Pulmonary artery endothelial cell (primary cell): ENCODE measurements at regions not wholly inside any gene's neighbourhood (a gene's known extent, or its start where the extent isn't known, plus 50 kb on each side); places are given as distances from the start of the nearest gene placed in this dataset.
"Not testable (repeated sequence)": the region's sequence is repeated elsewhere in the genome, so short reads cannot be mapped to it uniquely, and the experiment has no call there.

Experiments
- DNase-seq: peaks from one replicate; pipeline ENCODE4 v3.0.0-alpha.2; 2011; ENCODE audit warnings: low read depth, low spot score

- DNase-seq, result no peak
Observed at GRCh38 chr2:48187503-48187902, 127.0 kb upstream of the FOXN2 start.

GRCh38 chr2:48189552-48190228, 124.8 kb upstream of the FOXN2 start:
- DNase-seq, result no peak

- DNase-seq, result no peak
Observed at GRCh38 chr2:48190230-48190629, 124.3 kb upstream of the FOXN2 start.

GRCh38 chr2:48194641-48195040, 119.8 kb upstream of the FOXN2 start:
- DNase-seq, result no peak

- no peak for DNase-seq
Observed at GRCh38 chr2:48195169-48195568, 119.3 kb upstream of the FOXN2 start.

- DNase-seq, result no peak
Observed at GRCh38 chr2:48197618-48198017, 116.9 kb upstream of the FOXN2 start.

- DNase-seq, result no peak
Observed at GRCh38 chr2:48198371-48198770, 116.1 kb upstream of the FOXN2 start.

- DNase-seq, result no peak
Observed at GRCh38 chr2:48199070-48199469, 115.4 kb upstream of the FOXN2 start.

- DNase-seq, result no peak
Observed at GRCh38 chr2:48200620-48201293, 113.7 kb upstream of the FOXN2 start.

GRCh38 chr2:48201435-48201834, 113.0 kb upstream of the FOXN2 start:
- not testable (repeated sequence) for DNase-seq

- no peak for DNase-seq
Observed at GRCh38 chr2:48202863-48203642, 111.4 kb upstream of the FOXN2 start.

- no peak for DNase-seq
Observed at GRCh38 chr2:48203668-48204067, 110.8 kb upstream of the FOXN2 start.

- no peak for DNase-seq
Observed at GRCh38 chr2:48204750-48205136, 109.7 kb upstream of the FOXN2 start.

GRCh38 chr2:48205137-48205798, 109.2 kb upstream of the FOXN2 start:
- DNase-seq, result no peak

GRCh38 chr2:48206056-48206656, 108.3 kb upstream of the FOXN2 start:
- not testable (repeated sequence) for DNase-seq

GRCh38 chr2:48207201-48207641, 107.3 kb upstream of the FOXN2 start:
- DNase-seq, result no peak

- no peak for DNase-seq
Observed at GRCh38 chr2:48207851-48208250, 106.6 kb upstream of the FOXN2 start.

GRCh38 chr2:48209214-48209885, 105.1 kb upstream of the FOXN2 start:
- peak; percentile 3 for DNase-seq

- no peak for DNase-seq
Observed at GRCh38 chr2:48210189-48210588, 104.3 kb upstream of the FOXN2 start.

- DNase-seq, result no peak
Observed at GRCh38 chr2:48213646-48214045, 100.8 kb upstream of the FOXN2 start.

- no peak for DNase-seq
Observed at GRCh38 chr2:48218169-48218568, 96.3 kb upstream of the FOXN2 start.
